ENCODE measurements at regions not wholly inside any gene's neighbourhood (a gene's known extent, or its start where the extent isn't known, plus 50 kb on each side); places are given as distances from the start of the nearest gene placed in this dataset.

- no peak for TF ChIP-seq CTCF (conservative IDR thresholded peaks at IDR 0.05; ENCODE audit: low read depth, low read length)
- no peak for TF ChIP-seq EZH2 (IDR thresholded peaks at IDR 0.05; ENCODE audit: borderline replicate concordance, low read depth, low read length, poor library complexity, severe bottlenecking)
These were observed 320.1 kb downstream of the DEPDC1B start for GRCh38 chr5:60379907-60380306.

Measured in A673 (cell line).